GM12873 (cell line): ENCODE measurements at regions not wholly inside any gene's neighbourhood (a gene's known extent, or its start where the extent isn't known, plus 50 kb on each side); places are given as distances from the start of the nearest gene placed in this dataset.

ENCODE experiments used
- CTCF ChIP-seq: IDR thresholded peaks from 2 replicates; pipeline ENCODE4 v1.5.1; 2012; ENCODE audit warnings: low read depth, mild to moderate bottlenecking, moderate library complexity, low read length, control low read depth; ENCODE audit not compliant: insufficient read depth; ENCODE audit errors: missing control alignments

- TF ChIP-seq CTCF: no peak
These were observed 94.8 kb downstream of the MIS18A start for GRCh38 chr21:32184065-32184464.

GRCh38 chr21:32183396-32183795 is 95.5 kb downstream of the MIS18A start:
- TF ChIP-seq CTCF: no peak

- no peak for TF ChIP-seq CTCF
These were observed 96.4 kb downstream of the MIS18A start for GRCh38 chr21:32182449-32182848.

- no peak for TF ChIP-seq CTCF
These were observed 97.4 kb downstream of the MIS18A start for GRCh38 chr21:32181457-32181856.

GRCh38 chr21:32174819-32175218 is 104.0 kb downstream of the MIS18A start:
- TF ChIP-seq CTCF: no peak

GRCh38 chr21:32173121-32173724 is 105.6 kb downstream of the MIS18A start:
- TF ChIP-seq CTCF: no peak

- no peak for TF ChIP-seq CTCF
These were observed 106.7 kb downstream of the MIS18A start for GRCh38 chr21:32172106-32172505.
